COLO668 (cell line): ENCODE measurements at regions not wholly inside any gene's neighbourhood (a gene's known extent, or its start where the extent isn't known, plus 50 kb on each side); places are given as distances from the start of the nearest gene placed in this dataset.

Source experiments
- DNase-seq: peaks from one replicate; lab custom pipeline; 2025; ENCODE audit not compliant: unreplicated experiment; lab: John Stamatoyannopoulos, UW

DNA sequence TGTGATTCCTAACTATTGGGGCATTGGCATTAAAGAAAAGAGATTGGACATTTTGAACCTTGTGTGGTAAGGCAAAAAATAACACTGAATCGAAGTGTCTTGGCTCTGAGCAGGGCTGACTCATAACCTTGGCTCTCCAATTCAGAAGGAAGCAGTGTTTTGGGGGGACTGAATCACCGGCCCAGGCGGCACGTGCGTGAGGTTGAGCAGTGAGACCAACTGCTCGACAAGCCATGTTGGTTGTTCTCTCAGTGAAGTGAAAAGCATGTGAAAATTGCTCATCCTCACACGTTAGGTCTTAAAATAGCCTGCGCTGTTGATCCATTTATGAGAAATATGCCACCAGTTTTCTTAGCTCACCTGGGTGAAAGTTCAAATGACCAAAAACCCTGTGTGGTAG, 137.8 kb upstream of the SPACA1 start:
- DNase-seq, result no peak

DNA sequence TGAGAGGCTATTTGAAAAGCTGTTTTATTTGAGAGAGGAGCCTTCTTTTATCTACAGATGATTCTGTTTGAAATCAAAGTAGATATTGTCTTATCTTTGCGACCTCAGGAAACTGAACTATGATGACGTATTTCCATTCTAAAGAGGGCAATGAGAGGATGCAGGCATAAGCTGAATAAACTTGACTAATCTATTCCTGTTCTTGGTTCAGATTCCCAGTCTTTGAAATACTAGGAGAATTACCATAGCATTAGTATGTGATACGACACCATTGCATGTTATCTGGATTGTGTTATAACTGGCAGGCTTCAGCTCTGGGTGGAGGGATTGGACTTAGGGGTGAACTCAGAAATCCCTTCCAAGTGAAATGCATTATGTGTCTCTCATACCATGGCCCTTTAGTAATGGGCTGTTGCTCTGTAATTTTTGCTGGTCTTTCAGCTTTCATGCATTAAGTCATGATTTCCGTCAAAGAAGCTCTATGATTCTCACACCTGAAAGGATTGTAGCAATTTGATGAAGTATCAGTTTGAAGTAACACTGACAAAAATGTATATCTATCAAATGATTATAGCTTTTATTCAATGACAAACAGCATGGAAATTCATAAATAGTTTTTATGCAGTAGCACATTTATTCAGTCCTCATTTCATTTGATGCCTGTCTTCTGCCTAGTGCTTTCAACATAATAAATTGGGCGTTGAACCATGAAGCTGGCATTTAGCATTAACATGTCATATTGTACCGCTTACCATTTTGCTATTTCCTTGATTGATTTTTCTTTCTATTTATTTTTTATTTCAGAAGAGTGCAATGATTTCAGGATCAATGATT, 138.4 kb upstream of the SPACA1 start:
- no peak for DNase-seq

DNA sequence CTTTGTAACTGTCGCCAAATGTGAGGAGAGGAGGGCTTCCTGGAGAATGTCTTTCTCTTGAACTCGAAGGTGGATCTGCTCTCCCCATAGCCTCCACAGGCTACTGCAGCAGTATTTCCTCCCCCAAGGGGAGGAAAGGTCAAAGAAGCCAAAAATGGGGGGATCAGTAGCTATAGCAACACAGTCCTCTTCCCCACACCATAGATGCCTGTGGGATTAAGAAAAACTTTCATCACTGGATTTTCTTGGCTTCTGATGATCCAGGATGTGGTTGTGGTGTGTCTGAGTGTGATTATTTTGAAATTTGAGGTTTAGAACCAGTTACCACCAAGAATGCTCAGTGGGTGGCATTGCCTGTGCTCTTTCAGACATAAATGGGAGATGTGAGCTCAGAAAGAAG, 140.1 kb upstream of the SPACA1 start:
- DNase-seq, result no peak

DNA sequence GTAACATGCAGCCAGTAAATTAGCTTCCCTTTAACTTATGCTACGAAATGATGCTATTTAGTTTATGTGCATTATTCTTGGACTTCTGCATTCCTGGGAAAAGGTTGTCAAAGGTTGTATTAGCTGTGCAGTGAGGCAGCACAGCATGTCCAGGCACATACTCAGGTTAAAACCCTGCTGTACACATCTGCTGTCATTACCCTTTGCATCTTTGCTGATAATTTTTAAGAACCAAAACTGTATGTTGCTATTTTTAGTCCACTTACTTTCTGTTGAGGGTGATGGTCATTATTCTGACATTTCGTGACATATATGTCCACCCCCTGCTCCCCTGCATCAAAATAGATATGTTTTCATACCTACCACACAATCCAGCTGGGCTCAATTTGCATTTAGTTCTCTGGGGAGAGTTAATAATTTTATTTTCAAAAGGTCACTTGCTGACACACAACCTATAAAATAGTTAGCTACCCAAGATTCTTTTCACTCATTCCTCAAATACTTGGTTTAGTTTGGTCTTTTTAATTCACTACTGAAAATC, 142.5 kb upstream of the SPACA1 start:
- no peak for DNase-seq

DNA sequence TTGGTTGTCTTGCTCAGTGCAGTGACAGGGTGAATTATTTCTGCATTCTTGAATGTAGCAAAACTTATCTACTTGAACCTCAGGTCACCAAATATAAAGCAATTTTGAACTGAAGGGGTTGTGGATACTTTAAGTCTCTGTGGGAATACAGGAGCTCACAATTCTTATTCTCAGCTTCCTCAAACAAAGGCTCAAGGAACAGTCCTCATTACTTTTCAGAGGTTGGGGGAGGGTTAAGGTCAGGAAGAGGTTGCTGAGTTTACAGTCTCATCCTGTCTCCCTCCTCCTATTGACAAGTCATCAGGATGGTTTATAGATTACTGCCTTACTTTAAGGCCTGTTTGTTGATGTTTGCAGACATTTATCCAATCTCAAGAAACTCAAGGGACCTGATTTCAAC, 143.6 kb upstream of the SPACA1 start:
- no peak for DNase-seq

DNA sequence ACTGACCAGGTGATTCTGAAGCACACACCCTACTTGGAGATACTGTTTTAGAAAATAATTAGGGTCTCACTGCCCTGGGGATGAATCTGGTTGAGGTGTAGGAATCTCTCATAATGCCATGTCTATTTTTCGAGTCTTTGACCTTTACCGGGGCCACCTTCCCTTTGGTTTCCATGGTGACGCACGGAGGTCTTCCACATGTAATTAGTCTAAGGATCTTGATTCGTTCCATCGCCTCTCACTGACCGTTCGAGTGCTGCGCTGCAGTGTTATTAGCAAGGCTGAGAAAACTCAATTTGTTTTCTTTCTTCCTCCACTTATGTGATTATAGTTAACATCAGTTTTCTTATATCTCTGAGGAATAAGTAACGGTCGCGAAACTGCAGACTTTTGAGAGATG, 144.3 kb upstream of the SPACA1 start:
- no peak for DNase-seq

DNA sequence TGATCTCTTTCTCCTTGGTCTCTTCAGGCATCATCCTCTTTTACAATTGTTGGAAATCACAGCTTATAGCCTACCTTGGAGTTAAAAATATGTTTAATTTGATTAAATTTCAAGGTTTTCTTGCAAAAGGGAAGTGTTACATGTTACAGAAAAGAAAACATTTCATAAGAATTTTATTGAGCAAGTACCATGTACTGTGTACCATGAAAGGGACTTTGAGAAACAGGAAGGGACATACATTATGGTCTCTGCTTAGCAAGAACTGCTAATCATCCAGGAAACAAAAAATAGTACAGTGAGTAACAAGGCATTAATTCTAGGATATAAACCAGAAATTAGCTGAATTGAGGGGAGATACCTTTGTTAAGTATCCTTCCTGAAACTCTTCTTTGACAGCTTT, 145.3 kb upstream of the SPACA1 start:
- no peak for DNase-seq

DNA sequence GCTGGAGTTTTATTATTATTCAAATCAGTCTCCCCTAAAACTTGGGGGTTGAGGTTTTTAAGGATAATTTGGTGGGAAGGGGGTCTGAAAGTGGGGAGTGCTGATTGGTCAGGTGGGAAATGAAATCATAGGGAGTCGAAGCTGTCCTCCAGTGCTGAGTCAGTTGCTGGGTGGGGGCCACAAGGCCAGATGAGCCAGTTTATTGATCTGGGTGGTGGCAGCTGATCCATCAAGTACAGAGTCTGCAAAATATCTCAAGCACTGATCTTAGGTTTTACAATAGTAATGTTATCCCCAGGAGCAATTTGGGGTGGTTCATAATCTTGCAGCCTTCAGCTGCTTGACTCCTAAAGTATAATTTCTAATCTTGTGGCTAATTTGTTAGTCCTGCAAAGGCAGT, 146.0 kb upstream of the SPACA1 start:
- no peak for DNase-seq

DNA sequence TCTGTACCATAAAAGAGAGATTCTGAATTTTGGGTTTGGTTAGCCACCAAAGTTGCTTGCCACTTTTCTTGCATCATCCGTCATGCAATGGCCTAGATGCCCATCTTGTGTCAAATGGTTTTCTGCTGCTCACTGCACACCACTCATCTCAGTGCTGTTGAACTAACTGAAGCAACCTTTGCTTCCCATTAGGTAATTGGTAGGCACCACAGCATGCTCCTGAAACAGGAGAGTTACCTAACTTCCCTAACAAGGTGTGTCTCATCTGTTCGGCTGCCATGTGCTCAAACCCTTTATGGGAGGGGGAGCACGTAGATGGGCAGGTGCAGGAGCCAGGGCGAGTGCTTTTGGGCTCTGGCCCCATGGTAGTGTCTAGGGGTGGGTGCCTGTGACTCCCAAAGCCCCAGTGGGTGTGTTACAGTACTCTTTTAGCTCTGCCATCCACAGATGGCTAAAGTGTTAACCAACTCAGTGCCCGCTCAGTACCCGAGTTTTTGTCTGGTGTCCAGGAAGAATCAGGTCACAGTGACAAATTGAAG, 147.4 kb upstream of the SPACA1 start:
- no peak for DNase-seq

DNA sequence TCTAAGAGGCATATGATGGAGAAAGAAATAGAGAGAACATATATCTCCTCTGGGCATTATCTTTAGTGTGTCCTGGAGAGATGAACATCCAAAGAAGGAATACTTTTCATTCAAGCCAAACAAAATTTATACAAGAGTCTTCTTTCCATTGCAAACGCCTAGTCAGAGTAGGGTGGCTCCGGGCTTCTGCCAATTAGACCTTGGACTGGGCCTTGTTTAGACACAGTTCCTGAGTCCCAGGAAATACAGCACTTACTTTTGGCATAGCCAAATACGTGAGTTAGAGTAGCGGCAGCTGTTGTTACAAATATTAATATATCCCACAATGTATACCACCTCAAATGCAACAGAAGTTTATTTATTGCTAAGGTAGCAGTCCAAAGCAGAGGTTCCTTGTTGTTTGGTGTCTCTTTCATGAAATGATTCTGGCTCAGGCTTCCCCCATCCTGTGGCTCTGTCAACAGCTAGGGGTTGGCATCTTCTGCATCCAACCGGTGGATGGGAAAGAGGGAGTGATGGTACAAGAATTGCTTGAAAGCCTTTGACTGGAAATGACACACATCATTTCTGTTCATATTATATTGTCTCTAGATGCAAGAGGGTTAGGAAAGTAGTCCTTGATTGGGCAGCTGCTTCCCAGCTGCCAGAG, 148.0 kb upstream of the SPACA1 start:
- no peak for DNase-seq

DNA sequence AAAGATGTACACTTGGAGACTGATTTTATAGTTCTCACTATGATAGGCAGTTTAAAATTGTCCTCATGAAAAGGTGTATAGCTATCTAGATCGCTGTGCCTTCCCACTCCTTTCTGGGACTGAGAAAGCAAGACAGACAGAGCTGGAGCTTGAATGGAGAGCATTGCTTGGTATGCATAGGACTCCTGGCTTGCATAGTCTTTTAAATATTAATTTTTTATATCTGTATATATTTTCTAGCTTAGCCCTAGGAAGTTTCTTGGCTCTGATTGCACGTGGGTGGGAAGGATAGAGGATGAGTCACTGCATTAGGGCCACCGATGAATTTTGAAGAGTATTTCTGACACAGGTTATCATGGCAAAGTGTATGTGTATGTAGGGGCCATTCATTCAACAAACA, 150.0 kb upstream of the SPACA1 start:
- no peak for DNase-seq

DNA sequence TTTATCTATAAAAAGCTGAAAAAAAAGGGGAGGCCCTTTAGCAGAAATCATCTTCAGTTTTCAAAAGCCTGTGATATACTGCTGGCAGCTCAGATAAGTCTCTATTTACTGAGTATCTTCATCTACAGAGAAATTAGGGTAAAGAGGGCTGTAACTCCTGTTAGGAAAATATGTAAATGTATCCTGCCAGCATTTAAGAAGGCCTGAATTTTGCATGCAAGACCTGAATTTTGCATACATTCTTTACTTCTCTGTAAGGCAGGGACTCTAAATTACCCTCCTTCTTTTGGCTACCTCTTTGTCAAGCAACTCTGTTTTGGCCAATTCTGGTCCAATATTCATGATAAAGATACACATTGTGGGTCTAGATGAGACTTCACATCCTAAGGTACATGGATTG, 150.6 kb upstream of the SPACA1 start:
- DNase-seq, result no peak

DNA sequence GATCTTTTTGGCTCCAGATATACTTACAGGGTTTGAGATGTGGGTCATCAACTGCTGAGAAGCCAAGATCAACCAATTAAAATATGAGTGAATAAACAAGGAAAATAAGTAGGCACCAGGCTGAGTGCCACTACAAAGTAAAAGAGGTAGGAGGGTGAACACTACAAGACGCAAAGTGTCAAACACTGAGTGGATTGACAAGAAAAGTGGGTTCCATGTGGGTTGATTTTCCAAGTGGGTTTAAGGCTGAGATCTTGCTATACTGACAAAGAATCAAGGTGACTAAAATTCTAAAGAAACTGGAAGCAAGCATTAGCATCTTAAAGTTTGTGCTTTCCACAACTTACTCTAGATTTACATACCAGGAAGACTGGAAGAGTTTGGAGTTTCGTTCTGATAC, 160.4 kb upstream of the SPACA1 start:
- DNase-seq, result no peak

DNA sequence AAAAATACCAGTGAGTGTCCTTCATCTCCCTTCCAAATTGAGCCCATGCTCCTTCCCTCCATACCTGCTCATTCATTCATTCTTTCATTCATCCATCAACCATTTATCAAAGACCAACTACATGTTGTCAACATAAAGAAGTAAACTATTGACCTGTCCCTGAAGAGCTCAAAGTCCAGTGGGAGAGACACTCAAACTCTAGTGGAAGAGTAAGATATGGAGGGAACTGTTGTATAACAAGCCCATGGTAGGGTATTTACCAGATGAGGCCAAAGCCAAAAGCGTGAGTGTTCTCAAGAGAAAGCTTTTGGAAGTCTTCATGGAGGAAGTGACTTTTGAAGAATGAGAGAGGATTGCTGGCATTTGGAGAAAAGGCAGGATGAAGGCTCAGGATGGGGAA, 163.4 kb upstream of the SPACA1 start:
- no peak for DNase-seq

DNA sequence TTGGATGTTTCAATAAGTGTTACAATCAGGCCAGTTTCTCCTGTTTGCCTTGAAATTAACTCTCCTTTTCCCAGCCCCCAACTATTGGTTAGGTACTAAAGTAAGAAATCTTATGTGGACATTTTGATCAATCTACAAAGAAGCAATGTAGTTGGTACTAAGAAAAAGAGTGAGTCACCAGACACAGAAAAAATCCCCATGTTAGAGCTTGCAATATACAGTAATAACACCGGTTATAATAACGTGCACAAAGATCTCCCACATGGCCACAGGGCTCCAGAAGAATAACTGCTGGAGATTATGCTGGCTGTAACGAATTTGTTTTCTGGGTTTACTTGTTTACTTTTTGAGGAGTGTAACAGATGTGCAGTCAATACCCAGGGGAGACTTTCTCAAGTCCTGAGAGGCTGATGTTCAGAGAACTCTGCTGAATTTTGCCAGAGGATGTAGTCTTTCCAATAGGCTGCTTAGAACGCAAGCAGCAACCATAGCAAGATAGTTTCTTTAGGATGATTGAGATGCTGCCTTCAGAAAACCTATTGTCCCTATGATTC, 166.2 kb upstream of the SPACA1 start:
- DNase-seq, result no peak

DNA sequence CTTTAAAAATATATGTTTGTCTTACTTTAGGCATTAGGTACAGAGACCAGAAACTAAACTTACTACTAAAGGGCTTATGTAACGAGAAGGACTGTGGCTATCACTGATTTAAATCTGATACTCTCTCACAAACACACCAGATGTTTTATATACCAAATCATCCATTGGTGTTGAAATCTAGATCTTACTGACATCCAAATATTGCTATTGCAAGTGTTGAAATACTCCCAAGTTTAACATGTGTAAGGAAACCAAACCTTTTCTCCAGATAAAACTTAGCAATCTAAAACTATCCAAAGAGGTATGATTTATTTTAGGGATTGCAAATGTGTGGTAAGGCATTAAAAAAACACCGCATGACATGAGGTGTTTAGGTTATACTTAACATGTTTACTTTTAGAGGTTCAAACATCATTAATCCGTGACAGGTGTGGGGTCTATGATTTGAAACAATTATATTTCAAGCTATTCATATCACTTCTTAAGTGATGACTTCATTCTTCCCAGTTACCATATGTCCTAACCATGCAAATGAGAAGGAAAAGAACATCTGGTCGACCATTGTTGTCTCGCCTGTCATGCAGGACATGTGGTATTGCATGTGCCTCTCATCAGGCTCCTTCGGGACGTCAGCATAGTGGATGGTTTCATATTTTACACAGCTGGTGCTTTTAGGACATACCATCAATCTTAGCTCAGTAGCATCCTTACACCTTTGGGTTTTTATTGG, 168.3 kb upstream of the SPACA1 start:
- DNase-seq, result peak; percentile 61

DNA sequence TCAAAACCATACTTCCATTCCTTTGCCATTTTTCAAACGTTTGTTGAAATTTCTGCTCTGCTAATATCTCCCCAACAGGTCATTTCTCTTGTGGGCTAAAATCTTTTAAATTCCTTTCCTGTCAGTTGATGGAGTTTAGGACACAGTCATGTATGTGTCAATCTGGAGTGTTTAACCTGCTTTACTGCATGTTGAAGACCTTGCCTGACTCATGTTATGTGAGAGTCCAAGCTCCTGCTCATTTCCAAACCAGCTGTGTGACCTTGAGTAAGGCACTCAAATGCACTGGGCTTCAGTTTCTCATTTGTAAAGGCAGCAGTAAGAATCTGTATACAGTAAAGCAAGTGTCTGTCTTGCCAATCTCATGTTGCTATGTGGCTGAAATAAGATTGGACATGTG, 171.9 kb upstream of the SPACA1 start:
- DNase-seq, result no peak

DNA sequence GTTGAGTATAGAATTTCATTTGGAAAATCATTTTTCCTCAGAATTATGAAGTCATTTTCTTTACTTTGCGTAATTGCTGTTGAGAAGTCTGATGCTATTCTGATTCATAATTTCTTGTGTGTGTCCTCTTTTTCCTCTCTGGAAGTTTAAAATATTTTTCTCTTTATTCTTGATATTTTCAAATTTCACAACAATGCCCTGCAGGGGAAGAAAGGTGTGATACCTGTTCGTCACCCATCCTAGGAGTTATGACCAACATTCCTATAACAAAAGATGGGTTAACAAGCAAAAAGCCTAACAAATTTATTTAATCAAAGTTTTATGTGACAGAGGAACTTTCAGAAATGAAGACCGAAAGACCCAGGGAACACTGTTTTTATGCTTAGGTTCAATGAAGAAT, 171.5 kb upstream of the AKIRIN2 start:
- no peak for DNase-seq

DNA sequence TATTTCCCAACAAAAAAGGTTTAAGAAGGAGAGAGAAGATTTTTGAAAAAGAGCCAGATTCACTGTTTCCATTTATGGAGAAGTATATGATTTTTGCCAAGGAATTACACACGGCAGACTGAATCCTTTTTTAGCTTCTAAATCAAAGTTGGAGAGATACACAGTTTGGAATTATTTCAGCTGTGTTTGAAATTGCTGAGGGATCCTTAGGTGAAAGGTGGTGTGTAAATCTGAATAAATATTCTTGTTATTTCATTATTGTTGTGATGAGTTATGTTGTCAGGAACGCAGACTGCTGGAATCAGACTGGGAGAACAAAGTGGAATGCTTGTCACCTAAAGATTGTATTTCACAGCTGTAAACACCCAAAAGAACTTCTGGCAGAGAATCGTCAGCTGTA, 168.5 kb upstream of the AKIRIN2 start:
- DNase-seq, result no peak

DNA sequence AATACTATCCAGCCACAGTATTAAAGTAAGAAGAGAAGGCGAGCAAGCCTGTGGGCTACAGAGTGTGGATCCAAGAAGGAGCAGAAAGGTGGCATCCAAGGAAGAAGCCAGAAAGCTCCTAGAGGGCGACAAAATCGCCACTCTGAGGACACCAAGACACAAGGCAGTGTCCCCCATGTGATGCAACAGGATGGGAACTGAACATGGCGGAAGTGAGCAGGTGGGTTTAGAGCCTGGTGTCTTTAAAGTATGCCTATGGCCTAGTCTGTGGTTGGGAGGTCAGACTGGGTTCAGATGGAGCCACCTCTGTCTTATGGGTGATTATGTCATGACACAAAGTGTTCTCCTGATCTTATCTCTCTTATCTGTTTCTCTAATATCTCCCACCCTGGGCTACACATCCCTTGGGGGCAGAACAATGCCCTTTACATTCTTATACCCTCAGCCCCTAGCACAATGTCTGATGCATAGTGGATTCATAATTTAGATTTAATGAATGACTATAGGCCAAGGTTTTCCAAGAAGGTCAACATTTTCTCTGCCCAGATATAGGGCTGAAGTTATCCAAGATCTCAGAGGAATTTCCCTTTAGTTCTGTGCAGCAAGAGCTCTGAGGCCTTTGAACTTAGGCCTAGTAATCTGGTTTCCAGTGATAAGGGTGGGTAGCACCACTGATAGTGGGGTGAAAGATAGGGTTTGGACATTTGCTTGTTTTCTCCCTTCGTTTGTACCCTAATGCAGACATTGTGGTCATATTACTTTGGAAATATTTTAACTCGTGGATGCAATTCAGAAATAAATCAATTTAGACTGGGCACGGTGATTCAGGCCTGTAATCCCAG, 167.3 kb upstream of the AKIRIN2 start:
- no peak for DNase-seq
